ENCODE measurements at regions not wholly inside any gene's neighbourhood (a gene's known extent, or its start where the extent isn't known, plus 50 kb on each side); places are given as distances from the start of the nearest gene placed in this dataset.
"Not testable (repeated sequence)": the region's sequence is repeated elsewhere in the genome, so short reads cannot be mapped to it uniquely, and the experiment has no call there.

- no peak for DNase-seq
These were observed 597.5 kb upstream of the ROBO2 start for GRCh38 chr3:76442374-76442915.

GRCh38 chr3:76456322-76456721 lies 583.6 kb upstream of the ROBO2 start:
- DNase-seq = no peak

GRCh38 chr3:76463501-76463900 lies 576.4 kb upstream of the ROBO2 start:
- DNase-seq = no peak

DNA sequence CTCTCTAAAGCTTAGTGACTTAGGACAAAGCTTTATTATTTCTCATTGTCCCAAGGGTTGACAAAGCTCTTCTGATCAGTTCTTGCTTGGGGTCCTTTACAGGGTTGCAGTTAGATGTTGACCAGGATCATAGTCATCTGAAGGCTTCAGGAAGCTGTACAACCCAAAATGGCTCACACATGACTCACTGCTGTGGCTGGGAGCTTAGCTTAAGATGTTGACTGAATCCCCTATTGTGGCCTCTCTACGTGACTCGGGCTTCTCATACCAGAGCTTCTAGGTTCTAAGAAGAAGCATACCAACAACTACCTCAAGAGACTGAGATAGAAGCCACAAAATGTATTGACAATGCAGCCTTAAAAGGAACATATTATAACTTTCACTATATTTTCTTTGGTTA lies 569.6 kb upstream of the ROBO2 start:
- DNase-seq = no peak

- DNase-seq = no peak
These were observed 565.3 kb upstream of the ROBO2 start for GRCh38 chr3:76474632-76475031.

DNA sequence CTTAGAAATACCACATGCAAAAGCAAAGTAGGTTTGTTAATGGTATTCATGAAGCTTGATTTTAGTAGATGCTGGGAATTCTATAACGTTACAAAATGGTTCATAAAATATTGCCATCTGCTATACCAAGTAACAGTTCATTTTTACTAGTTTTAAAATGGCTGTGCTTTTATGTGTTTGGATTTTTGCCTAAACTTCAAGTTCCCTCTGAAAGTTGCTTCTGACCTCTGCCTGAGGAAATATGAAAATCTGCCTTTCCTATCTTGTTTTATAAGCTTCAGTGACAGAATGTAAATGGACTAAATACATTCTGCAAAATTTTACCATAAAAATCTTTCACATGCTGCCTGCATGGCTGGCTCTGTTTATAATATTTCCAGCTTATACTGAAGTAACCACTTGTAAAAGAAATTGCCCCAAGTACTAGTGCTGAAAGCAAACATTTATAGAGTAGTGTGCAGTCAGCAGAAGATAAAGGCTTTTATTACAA lies 560.7 kb upstream of the ROBO2 start:
- no peak for DNase-seq

DNA sequence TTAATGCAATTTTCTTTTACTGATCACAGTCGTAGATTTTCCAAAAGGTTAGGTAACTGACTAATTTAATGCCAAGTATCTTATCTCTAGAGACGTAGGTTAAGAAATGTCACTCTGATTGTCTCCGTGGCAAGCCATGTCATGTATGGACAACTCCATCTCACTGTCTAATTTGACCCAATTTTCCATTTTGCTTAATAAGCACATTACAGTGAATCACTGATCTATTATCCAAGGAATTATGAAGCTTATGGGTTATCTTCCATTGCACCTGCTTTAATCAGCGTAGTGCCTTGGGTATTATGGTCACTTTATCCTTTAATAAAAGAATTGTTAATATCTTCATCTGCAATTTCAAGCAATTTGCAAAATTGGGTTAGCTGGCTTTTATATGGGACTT lies 557.4 kb upstream of the ROBO2 start:
- DNase-seq = no peak

DNA sequence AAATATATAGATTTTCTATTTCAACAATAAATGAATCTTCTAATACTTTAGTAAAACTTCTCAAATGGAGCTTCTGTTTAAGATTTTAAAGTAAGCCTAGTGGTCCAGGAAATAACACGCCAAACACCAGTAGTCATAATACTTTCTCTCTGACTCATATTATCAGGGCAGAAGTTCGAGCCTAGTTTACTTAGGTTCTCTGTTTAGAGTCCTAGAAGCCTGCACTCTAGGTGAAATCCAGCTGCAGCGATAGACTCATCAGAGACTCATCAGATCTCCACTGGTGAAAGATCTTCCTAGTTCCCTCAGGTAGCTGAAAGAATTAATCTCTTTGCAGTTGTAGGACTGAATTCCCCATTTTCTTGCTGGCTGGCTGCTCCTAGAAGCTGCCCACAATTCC lies 552.5 kb upstream of the ROBO2 start:
- DNase-seq = no peak

DNA sequence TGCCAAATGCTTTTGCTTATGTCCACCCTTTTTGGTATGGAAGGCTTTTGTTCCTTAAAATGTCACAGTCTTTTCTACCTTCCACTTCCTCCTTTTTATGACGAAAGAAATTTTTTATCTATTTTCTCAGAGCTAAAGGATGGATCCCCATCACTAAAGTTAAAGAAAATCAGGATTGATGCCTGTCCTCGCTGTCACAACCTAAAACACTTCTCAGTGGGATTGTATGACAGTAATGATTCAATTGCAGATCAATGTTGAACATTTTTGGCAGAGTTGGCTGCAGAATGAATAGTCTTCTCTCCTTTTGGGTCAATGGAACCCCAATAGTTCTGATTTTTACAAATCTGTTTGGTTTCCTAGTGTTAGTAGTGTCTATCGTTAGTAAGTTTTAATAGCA lies 549.8 kb upstream of the ROBO2 start:
- no peak for DNase-seq

DNA sequence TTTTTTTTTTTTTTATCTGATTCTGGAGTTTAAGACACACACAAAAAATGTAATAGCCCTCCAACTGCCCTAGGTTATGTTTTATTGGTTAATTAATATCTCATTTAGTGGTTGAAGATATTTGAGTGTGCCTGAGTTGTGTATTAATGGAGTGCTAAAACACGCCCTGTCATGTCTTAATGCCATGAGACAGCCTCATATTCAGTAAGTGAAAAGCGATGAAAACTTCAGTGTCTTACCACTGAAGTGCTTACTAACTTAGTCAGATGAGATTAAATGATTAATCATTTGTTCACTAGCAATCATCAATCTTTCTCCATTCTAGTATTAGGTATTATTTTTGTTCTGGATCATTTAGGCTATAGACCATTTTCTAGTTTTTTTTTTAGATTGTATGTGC lies 544.7 kb upstream of the ROBO2 start:
- DNase-seq = no peak

- DNase-seq = no peak
These were observed 542.3 kb upstream of the ROBO2 start for GRCh38 chr3:76497636-76498035.

DNA sequence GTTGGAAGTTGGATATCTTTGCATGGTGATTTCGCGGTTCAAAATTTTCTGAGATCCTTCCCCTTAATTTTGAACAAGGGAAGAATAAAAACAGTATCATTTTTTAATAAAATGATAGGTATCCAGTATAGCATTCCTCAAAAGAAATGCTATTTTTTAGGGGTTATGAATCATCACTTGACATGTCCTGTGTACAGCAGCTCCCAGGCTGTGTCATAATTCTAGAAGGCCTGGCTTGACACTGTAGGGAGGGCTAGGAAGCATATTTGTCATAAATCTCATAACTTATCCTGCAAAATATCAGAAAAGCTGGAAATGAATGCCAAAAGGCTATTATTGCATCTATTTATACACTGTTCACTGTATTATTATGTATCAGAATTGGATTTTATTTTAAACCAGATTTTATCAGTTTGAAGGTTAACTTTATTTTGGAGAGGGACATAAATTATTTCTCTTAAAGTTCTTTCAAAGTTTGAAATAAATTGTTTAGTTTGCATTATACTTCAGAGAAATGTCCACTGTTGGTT lies 539.1 kb upstream of the ROBO2 start:
- DNase-seq = no peak

GRCh38 chr3:76501315-76501714 lies 538.6 kb upstream of the ROBO2 start:
- DNase-seq = no peak

GRCh38 chr3:76502076-76502475 lies 537.8 kb upstream of the ROBO2 start:
- DNase-seq = no peak

- DNase-seq = no peak
These were observed 534.6 kb upstream of the ROBO2 start for GRCh38 chr3:76505202-76505845.

DNA sequence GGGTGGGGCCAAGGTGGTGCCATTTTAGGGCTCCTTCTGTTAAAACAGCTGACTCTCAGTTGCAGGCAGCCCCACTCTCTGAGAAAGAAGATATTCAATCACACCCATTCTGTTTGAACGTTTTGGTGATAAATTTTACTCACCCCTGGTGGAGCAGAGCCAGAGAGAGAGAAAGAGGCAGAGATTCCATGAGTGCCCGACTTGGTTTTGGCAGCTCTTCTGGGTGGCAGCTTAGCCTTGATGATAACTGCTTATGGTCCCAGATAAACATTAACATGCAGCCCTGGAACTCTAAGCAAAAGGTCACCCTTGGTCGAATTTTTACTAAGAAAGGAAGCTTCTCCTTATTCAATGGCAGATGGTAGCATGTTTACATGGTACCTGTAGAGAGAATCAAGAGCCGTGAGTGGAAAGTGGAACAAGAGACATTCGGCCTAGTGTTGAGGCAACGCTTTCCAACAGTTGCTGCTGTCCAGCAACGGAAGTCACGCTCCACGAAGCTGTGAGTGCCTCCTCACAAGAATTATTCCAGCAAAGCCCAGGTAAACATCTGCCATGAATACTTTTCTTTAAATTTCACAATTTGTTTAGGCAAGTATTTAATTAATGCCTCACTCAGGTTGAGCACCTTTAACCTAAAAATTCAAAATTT lies 530.6 kb upstream of the ROBO2 start:
- DNase-seq = no peak

DNA sequence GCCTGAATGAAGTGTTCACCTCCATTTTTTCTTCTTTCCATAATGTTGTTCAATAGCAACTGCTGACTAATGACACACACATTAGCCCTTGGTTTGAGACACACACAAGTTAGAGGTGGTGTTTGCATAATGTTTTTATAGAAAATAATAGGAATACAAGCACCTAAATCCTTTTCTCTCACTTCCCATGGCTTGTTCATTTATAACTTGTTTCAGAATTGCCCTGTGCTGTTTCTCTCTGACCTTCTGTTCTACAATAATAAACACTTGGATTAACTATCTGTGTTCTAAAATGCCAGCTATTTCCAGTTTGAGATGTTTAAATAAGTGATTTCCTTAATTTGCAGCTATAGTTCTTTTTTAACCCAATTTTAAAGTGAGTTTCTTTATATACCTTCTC lies 525.1 kb upstream of the ROBO2 start:
- no peak for DNase-seq

GRCh38 chr3:76523337-76523736 lies 516.6 kb upstream of the ROBO2 start:
- no peak for DNase-seq

GRCh38 chr3:76525726-76526125 lies 514.2 kb upstream of the ROBO2 start:
- DNase-seq = no peak

GRCh38 chr3:76527773-76528172 lies 512.1 kb upstream of the ROBO2 start:
- DNase-seq = no peak

DNA sequence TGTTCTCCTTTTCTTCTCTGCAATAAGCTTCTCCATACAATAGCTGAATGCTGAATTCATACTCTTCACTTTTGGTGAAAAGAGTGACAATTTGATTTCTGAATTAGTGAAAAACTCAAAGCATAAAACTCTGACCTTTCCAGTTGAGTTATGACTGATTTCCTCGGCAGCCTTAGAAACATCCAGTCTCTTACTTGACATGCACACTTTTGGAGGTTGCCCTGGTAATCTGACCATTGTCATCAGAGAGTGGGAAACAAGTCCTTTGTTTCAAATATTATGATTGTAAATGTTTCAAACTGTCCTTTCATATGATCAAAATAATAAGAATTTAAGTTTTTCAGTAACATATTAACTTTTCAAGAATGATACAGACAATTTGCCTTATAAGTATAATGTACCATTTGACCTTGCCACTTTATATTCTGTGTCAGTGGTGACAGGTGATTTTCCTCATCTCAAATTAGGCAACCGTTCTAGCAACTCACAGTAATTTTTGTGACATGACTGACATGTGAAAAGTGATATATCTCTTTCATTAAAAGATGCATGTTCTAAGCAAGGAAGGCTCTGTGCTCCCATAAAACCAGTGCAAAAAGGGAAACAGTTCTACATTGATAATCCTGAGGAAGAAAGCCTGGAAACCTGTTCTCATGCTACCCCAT lies 507.6 kb upstream of the ROBO2 start:
- DNase-seq = no peak

- not testable (repeated sequence) for DNase-seq
These were observed 506.2 kb upstream of the ROBO2 start for GRCh38 chr3:76533710-76534109.

GRCh38 chr3:76537857-76538256 lies 502.0 kb upstream of the ROBO2 start:
- not testable (repeated sequence) for DNase-seq

DNA sequence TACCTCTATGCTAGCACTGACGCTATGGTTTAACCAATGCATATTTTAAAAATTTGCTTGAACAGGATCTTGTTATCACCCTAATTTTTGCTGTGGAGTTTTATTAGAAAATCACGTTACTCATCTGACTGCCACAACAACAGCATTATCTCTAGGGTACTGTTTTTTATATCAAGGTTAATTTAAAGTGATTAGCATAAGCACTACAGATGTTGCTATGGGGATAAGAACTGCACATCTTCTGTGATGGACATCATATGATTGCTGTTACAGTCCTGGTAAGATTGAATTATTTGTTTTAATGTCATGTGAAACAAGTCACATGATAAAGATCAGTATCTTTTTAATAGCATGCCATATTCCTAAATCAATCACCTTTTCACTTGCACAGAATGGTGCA lies 492.2 kb upstream of the ROBO2 start:
- DNase-seq = no peak

Measured in NCI-H446 treated with DMSO at 0.1 percent for 48 hours (cell line).